HG02973 (cell line): ENCODE measurements at regions not wholly inside any gene's neighbourhood (a gene's known extent, or its start where the extent isn't known, plus 50 kb on each side); places are given as distances from the start of the nearest gene placed in this dataset.
"Not testable (repeated sequence)": the region's sequence is repeated elsewhere in the genome, so short reads cannot be mapped to it uniquely, and the experiment has no call there.

Experiments
- ATAC-seq: cut with Tn5 transposase; IDR thresholded peaks from one replicate; pipeline ENCODE4 v1.9.1; 2021; ENCODE audit warnings: moderate library complexity; ENCODE audit not compliant: unreplicated experiment

DNA sequence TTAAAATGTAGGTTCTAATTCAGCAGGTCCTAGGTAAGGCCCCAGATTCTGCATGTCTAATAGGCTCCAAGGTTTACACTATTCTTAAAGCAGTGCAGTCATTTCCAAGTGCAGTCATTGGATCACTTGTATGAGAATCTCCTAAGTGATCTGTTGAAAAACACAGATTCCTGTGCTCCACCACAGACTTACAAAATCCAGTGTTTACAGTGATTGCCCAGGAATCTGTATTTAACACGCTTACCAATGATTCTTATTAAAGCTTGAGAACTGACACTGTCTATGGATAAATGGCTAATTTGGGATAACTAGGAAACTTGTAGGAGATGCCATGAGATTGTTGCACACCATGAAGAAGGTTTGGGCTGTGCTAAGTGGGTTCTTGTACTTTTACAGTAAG is 104.6 kb upstream of the PLEKHG1 start:
- ATAC-seq, result no peak

DNA sequence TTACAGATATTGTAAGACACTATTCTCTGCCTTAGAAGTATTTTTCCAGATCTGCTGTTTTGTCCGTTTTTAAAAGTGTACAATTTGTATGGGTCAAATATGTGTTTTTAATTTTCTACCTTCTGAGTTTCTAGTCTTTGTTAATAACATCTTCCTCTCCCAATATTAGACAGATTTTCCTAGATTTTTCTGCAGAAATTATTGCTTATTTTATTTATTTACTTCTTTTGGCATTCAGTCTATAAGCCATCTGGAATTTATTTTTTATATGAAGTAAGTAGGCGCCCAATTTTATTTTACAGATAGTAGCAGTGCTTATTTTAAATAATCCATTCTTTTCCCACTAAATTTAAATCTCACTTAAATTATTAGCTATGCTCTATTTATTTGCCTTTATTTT is 103.1 kb upstream of the PLEKHG1 start:
- ATAC-seq, result no peak

DNA sequence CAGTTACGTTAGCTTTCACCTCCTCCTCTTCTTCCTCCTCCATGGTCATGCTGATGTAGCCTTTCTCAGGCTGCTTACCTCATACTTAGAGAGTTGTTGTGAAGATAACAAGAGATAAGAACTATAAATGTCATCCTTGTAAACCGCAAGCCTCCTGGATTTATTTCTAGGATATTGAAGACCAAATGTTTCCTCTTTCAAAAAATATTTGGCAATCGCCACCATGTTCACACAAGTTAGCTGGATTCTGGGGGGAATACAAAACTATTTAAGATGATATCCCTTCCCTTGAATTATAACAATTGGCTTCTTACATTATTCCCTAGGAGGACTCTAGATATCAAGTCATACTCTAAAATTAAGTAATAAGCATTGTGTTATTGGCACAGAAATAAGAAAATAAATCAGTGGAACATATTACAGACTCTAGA is 99.8 kb upstream of the PLEKHG1 start:
- no peak for ATAC-seq

DNA sequence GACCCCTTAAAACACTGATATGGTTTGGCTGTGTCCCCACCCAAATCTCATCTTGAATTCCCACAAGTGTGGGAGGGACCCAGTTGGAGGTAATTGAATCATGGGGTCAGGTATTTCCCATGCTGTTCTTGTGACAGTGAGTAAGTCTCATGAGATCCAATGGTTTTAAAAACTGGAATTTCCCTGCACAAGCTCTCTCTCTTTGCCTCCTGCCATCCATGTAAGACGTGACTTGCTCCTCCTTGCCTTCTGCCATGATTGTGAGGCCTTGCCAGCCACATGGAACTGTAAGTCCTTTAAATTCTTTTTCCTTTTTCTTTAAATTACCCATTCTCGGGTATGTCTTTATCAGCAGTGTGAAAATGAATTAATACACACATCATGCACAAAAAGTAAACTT is 99.1 kb upstream of the PLEKHG1 start:
- ATAC-seq, result not testable (repeated sequence)

DNA sequence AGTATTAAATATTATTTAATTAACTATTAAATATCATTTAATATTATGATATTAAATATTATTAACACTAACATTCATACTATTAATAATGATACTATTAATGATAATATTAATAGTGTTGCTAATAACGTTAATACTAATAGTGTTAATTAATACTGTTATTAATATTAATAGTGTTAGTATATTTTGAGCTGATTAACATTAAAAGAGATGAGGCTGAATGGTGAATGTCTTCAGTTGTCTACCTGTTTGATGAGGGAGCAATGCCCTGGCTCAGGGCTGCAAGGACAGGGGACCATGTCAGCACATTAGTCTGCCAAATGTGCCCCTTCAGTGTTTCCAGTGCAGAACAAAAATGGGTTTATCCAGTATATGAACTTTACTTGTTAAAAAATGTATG is 96.6 kb upstream of the PLEKHG1 start:
- no peak for ATAC-seq

DNA sequence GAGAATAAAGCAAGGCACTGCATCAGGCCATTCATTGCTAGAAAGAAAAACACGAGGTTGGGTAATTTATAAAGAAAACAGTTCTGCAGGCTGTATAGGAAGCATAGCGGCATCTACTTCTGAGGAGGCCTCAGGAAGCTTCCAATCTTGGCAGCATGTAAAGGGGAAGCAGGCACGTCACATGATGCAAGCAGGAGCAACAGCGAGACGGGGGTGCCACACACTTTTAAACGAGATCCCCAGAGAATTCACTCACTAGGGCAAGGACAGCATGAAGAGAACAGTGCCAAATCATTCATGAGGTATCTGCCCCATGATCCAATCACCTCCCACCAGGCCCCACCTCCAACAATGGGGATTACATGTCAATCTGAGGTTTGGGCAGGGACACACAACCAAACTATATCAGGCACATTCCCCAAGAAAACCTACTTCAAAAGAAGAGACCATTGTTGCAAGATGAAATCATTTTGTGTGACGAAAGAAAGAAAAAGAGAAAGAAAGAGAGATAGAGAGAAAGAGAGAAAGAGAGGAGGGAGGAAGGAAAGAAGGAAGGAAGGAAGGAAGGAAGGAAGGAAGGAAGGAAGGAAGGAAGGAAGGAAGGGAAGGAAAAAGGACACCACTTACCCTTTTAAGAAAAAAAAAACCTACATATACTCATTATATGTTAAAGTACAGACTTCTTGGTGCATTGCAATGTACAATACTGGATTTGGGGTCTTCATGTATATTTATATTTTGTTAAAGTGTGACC is 95.9 kb upstream of the PLEKHG1 start:
- no peak for ATAC-seq

DNA sequence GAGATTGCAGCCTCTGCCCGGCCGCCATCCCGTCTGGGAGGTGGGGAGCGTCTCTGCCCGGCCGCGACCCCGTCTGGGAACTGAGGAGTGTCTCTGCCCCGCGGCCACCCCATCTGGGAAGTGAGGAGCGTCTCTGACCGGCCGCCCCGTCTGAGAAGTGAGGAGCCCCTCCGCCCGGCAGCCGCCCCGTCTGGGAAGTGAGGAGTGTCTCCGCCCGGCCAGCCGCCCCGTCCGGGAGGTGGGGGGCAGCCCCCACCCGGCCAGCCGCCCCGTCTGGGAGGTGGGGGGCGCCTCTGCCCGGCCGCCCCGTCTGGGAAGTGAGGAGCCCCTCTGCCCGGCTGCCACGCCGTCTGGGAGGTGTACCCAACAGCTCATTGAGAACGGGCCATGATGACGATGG is 92.3 kb upstream of the PLEKHG1 start:
- ATAC-seq, result not testable (repeated sequence)

DNA sequence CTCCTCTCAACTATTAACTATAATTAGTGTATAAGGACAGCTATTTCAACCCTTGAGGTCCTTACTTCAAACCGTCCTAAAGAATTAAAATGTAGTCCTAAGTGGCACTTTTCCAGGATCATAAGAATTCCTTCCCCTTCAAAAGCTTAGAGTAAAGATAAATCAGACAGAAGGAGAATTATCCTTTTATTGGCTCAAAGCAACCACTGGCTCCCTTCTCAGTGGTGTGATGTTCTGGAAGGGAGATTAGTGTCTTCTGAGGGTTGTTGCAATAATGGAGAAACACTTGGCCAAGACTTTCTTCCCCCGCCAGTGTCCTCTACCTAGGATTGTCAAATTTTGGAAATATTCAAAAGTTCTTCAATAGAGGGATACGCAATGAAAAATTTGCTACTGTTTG is 89.1 kb upstream of the PLEKHG1 start:
- no peak for ATAC-seq

DNA sequence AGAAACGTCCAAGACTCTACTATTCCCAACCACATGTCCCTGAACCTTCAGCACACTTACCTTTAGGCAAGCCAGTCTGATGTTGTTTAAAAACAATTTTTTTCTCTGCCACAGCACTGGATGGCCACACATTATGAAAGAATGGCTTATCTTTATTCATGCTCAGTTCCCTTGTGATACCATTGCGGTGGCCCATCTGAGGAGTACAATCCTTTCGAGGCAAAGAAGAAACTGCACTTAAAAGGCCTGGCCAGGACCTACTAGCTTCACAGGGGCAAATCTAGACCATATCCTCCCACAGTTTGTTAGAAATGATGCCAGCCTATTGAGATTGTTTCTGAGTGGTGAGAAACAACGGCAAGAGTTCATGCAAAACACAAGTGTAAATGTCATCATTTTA is 88.4 kb upstream of the PLEKHG1 start:
- peak; percentile 72 for ATAC-seq

DNA sequence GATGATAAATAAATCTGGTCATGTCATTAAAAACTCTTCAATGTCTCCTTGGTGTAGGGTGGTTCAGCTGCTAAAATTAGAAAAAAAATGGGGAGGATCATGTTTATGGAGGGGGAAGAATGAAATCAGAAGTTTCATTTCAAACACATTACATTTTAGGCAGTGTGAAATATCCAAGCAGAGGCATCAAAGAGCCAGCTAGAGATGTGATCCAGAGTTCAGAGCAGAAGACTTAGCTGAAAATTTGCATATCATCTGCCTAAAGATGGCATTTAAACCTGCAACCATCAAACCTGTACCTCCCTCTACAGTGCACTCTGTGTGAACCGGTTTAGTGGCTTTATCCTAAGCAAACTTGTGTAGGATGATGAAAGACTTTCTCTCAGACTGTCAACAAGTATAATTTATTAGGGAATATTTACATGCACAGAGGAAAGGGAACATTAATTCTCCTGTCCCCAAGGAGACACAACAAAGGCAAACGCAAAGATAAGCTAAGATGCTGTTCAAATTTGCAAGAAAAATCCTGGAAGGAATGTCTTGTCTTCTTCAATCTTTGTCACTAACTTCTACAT is 84.8 kb upstream of the PLEKHG1 start:
- ATAC-seq, result no peak

DNA sequence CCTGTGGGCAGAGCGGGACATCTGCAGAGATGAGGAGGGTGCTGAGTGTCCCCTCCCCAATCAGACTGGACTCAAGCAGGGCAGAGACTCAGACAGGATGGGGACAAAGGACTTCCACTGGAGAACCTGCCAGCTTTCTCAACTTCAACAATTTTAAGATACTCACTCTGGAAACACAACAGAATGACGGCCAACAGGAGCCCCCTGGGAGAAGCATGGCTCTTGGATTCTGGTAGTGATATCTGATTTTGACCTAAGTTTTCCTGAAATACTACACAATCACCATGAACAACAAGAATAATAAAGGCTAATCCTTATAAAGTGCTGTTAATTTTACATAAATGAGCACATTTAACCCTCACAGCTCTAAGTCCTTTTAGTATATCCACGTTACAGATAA is 83.5 kb upstream of the PLEKHG1 start:
- ATAC-seq, result no peak

DNA sequence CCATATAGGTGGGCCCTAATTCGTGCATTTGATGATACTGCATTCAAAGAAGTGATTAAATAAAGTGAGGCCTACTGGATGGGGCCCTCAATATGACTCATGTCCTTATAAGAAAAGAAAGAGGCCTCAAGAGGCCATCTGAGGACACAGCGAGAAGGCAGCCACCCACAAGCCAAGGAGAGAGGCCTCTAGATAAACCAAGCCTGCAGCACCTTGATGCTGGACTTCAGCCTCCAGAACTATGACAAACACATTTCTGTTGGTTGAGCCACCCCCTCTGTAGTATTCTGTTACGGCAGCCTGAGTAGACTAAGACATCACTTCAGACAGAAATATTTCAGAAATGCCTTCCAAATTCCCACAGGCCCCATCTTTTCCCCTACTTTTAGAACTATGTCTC is 82.5 kb upstream of the PLEKHG1 start:
- no peak for ATAC-seq

DNA sequence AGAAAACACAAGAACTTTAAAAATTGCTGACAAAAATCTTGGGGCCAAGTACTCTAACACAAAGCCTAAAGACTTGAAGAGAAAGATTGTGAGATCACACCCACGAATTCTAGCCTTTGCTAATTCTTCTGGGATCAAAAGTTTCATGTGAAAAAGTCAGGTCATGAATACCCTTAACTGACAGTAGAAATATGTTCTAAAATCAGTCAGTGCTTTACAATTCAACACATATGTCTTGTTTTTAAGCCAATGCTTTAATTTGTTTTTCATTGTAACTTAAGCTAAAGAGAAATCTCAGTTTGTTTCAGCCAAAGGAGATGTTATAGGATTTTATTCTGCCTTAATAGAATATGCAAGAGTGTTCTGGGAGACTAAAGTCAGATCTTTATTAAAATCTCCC is 78.2 kb upstream of the PLEKHG1 start:
- no peak for ATAC-seq

DNA sequence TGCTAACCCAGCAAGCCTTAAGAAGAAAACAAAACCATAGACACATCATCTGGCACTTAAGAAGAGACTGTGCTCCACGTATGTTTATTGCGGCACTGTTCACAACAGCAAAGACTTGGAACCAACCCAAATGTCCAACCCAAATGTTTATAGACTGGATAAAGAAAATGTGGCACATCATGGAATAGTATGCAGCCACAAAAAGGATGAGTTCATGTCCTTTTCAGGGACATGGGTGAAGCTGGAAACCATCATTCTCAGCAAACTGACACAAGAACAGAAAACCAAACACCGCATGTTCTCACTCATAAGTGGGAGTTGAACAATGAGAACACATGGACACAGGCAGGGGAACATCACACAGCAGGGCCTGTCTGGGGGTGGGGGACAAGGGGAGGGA is 76.5 kb upstream of the PLEKHG1 start:
- ATAC-seq, result not testable (repeated sequence)

DNA sequence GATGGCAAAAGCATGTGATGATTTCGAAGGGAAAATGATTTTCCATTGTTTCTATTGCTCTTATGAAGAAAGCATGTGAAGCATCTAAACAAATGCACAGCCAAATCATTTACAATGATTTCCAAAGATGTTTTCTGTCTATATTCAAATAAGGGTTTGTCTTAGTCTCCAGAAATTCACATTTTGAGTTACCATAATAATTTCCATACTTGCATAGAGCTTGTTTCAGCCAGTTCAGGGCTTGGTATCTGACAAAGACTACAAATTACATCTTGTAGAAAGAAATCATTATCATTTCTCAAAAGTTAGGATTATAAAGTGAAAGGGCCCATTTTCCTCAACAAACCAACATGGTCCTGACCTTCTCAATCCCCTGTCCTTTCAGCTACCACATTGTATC is 74.4 kb upstream of the PLEKHG1 start:
- no peak for ATAC-seq

DNA sequence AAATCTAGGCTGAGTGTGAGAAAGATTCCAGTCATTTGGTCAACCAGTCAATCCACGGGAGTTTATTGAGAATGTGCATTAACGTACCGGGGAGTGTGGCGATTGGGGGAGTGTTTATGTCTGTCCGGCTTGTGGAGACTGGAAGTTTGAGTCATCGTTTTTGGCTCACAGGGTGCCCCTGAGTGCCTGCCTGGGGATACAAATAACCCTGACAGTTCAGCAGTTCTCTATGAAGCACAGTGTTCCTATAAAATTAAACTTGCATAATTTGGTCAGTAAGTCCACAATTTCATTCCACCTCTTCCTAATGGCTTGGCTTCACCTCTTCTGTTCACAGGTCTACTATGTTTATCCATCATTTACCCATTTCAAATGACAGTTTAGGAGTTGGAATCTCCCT is 72.6 kb upstream of the PLEKHG1 start:
- no peak for ATAC-seq

DNA sequence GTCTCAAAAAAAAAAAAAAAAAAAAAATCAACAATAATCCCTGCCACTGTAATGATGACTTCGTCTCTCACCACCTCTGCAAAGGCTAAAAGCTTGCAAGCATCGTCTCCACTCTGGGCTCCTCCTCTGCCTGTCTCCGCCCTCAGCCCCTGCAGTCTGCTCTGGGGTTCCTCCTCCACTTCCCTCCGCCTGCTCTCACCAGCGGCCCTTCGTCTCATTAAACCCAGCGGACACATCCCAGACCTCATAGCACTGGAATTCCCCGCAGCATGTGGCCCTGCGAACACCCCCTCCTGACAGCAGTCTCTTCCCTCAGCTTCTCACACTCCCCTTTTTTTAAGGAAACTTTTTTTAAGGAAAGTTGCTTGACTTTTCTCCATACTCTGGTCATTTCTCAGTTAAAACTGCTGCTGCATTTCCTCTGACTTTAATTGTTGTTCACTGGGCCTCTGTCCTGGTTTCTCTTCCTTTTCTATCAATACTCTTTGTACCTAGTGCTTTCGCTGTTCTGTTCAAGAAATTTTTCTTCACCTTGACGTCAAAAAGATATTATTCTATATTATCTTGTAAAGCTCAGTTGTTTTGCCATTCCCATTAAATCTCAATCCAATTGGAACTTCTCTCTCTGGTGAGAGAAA is 70.9 kb upstream of the PLEKHG1 start:
- no peak for ATAC-seq

DNA sequence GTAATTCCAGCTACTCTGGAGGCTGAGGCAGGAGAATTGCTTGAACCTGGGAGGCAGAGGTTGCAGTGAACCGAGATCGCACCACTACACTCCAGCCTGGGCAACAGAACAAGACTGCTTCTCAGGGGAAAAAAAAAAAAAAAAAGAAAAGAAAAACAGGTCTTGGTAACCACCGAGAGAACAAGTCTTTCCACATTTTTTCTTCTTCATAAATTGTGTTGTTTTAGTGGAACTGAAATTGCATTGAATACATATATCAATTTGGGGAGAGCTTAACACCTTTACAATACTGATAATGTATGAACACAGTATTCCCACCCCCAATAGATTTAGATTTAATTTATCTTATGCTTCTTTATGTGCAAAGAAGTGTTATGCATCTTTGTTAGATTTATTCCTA is 70.0 kb upstream of the PLEKHG1 start:
- ATAC-seq, result no peak

DNA sequence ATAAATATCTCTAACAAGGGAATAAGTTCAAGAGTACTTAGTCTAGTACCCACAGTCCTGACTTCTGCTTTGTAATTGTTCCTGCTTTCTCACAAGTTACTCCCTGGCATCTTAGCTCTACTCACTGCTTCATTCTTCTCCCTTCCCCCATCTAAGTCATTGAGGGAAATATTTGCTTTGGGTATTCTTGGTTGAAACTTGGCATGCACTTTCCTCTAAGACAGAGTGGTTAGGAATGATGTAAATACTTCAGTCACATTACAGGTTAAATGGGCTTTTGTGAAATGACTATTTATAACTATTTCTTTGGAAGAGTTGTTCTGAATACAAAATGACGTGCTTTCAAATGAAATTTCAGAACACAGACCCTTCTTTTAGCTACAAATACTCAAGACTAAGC is 67.7 kb upstream of the PLEKHG1 start:
- ATAC-seq, result no peak

DNA sequence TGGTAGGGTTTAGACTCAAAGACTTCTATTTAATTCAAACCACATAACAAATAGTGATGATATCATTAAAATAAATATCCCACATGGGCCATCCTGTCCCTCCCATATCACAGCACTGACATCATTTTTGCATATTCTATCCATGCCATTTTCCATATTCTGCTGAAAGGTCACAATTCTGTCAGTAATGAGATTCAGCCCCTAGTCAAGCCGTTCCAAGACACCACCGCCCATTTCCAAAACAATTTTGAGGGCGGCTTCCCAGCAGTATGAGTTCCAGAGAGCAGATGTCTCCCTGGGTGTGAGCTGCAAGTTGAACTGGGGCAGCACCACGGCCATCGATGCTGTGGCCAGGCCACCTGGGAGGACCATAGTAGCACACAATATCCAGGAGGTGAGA is 65.1 kb upstream of the PLEKHG1 start:
- ATAC-seq, result no peak

DNA sequence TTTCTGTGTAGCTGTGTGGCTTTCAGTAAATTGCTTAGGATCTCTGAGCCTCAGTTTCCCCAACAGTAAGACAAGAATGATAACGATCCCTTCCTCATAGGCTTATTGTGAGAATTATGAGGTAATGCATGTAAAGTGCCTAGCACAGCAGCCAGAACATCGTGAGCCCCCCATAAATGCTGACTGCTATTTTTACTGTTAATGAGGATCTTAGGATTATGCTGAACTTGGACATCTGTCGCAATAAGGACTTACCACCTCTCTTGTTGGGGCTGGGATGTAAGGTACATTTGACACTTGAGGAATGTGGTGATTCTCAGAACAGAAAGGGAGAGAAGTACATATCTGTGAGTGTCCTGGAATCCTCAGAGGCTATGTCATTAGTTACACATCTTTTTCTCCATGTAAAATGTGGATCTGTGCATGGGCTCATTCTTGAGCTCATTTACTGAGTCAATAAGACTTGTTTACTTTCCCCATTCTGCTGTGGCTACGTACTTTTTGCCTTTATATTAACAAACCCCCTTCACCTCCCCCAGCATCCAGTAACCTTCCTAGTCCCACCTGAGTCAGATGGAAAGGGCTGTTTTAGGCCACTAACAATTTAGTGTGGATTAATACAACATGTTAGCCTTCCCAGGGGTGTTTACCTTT is 64.4 kb upstream of the PLEKHG1 start:
- no peak for ATAC-seq

DNA sequence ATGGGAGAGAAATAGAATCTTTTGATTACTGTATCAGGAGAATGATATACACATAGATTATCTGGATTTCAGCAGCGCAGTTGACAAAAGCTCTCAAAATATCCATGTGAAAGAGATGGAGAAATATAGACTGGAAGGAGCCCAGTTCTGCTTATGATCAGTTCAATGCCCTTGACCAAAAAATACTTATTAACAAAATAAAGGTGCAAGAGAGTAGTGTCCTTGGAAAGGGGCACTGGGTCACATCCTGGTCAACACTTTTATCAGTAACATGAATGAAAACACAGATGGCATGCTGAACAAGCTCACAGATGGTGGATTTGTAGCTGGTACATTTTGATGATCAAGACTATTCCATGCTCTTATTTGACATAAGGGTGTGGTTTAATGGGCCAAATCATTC is 63.9 kb upstream of the PLEKHG1 start:
- no peak for ATAC-seq
